Skin epidermis (tissue), 12 donors: ENCODE measurements at regions not wholly inside any gene's neighbourhood (a gene's known extent, or its start where the extent isn't known, plus 50 kb on each side); places are given as distances from the start of the nearest gene placed in this dataset.
"Not testable (repeated sequence)": the region's sequence is repeated elsewhere in the genome, so short reads cannot be mapped to it uniquely, and the experiment has no call there.

Experiments used
- H3K27ac ChIP-seq, 21 experiments: fragments of 200-600 bp; sonication (generic) in 11 of 21; one replicate each; pipeline ENCODE4 v1.5.0; 2020; ENCODE audit warnings: mild to moderate bottlenecking in 3 of 21, inconsistent platforms in 2 of 21, moderate library complexity in 2 of 21
- H3K4me3 ChIP-seq, 7 experiments: fragments of 200-600 bp; sonication (generic) in 2 of 7; one replicate each; pipeline ENCODE4 v1.5.0; 2020; ENCODE audit warnings: inconsistent platforms in 2 of 7, mild to moderate bottlenecking in 2 of 7, moderate library complexity in 1 of 7

DNA sequence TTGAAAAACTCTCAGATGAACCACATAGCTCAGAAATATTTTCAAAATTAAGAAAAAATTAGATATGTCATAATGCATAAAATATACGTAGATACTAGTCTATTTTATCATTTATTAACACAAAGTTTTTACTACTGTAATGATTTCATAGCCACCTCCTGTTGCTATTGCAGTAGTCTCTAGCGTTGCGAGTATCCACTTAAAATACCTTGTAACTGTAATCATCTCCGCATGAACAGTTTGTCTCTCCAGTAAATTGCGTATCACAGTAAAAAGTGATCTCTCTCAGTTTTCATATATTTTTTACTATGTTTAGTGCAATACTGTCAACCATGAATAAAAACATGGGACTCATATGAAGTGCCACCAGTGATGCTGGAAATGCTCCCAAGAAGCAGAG lies 417.9 kb upstream of the ZNF462 start:
- no peak overlapping the region for H3K4me3 ChIP-seq
- no peak overlapping the region for H3K27ac ChIP-seq

DNA sequence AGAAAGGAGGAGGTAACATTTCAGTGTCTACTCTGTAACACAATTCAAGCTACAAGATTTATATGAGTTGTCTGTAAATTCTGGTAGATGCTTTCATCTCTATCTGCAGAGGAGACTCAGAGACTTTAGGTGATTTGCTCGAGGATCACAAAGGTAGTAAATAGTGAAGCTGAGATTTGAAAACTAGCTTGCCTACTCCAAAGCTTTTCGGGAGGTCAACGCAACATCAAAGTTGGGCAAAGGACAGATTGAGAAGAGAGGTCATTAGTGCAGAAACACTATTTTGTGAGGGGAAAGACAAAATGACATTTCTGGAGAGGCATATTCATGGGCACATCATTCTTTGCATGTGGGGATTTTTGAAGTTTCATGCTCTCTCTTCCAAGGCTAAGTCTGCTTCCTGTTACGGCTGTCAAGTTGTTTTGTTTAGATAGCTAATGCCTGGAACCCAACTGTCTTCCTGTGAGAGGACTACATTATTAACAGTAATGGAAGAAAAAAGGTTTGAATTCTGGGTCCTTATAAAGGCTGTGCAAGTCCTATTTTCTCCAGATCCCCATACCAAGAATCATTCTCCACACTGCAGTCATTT lies 413.5 kb upstream of the ZNF462 start:
- Histone ChIP-seq H3K4me3 (no peak overlapping the region), H3K27ac (no peak overlapping the region)

DNA sequence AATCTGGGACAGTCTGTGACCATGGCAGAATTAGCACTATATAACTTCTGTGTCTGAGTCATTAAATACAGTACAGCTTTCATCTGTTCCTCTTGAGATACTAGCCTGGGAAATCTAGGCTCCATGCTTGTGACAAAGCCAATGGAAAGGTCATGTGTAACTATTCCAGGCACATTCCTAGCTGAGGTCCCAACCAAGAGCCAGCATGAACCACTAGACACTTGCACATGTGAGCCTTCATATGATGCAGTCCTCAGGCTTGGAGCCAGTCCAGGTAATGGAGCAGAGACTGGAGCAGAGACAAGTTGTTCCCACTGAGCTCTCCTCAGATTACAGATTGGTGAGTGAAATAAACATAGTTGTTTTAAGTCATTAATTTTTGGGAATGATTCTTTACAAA lies 412.4 kb upstream of the ZNF462 start:
- no peak overlapping the region for H3K27ac ChIP-seq
- H3K4me3 ChIP-seq, result no peak overlapping the region

DNA sequence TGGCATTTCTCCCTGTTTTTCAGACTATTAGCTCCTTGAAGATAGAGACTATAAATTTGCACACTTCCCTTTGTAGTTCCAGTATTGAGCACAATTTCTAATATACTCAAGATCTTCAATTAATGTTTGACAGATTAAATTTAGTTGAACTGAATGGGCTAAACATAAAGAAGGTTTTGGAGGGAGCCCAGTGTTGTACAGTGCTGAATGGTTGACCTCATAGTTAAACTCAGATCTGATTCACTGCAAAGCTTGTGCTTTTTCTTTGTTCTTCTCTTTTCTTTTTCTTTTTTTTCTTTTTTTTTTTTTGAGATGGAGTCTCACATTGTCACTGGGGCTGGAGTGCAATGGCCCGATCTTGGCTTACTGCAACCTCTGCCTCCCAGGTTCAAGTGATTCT lies 411.7 kb upstream of the ZNF462 start:
- no peak overlapping the region for H3K4me3 ChIP-seq

DNA sequence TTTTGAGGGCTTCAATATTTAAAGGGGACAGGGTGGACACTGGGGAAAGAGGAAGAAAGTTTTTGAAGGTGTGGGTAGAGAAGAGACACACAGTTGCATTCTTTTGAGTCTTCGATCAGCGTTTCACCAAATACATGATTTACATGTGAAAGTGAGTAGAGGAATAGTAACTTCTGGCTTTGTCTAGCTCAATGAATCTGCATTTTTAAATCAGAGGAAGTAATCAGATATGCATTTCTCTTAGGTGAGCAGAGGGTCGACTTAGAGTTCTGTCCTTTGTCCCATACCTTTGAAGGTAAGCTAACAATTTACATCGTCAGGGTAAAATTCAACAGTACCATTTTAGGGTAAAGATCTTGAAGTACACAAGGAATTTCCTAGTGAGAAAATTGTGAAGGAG lies 406.4 kb upstream of the ZNF462 start:
- H3K27ac ChIP-seq, result no peak overlapping the region

More for the DNA sequence above, 411.7 kb upstream of the ZNF462 start:
- H3K27ac ChIP-seq, result no peak overlapping the region

DNA sequence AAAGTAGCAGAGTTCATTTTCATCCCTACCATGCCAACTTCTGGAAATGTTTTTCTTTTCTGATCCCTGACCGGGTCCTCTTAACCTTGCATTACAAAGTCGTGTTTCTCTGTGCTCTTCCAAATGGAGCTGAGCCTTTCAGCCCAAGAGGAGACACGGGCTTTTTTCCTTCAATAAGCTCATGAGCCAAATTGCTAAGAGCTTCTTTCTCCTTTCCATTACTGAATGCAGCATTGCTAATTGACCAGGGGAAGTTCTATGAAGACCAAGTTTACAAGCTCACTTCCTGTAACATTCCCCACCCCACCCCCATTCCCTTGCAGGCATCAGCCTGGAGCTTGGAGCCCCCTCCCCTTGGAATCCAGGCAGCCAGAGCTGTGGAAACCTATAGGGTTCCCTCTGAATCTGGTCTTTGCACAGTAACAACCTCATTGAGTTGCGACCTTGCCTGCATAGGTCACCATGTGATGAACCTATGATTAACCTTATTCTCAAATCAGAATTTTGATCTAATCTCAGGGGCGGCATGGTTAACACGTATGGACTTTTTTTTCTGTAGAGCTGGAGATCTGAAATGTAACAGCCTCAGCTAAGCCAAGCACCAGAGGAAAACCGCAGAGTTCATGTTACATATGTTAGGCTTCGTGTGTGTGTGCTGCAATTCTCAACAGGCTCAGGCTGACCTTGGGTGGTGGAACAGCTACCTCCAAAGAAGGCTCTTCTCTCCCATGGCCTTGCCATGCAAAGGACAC lies 395.7 kb upstream of the ZNF462 start:
- Histone ChIP-seq H3K27ac (no peak overlapping the region), H3K4me3 (no peak overlapping the region)

More for the DNA sequence above, 406.4 kb upstream of the ZNF462 start:
- no peak overlapping the region for H3K4me3 ChIP-seq

DNA sequence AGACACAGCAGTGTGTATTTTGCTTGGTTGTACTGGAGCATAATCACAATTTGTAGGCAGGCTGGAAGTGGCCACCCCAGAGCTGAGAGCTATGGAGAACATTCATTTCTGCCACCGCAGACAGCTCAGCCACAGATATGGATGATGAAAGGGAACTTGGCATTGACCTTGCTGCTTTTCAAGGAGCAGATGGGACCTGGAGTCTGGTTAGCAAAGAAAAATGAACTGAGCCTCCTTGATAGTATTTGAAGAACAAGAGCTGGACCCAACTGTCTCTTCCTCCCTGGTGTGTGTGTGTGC lies 395.2 kb upstream of the ZNF462 start:
- no peak overlapping the region for H3K4me3 ChIP-seq
- no peak overlapping the region for H3K27ac ChIP-seq

DNA sequence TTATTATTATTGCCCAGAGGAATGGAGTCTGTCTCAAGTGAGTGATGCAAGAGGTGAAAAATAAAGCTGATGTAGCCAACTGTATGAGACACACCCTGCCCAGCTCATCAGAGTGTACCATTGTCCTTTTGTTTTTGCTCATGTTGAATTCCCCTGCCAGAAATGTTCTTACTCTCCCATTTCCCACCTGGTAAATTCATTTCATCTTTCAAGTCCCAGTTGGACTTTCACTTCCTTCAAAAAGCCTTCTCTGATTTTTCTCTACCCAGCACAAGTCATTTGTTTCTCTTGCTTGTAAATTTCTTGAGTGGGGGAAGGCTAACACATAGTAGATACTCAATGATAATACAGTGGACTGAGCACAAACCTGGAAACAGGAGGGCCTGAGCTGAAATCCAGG lies 394.5 kb upstream of the ZNF462 start:
- H3K4me3 ChIP-seq, result no peak overlapping the region
- no peak overlapping the region for H3K27ac ChIP-seq

DNA sequence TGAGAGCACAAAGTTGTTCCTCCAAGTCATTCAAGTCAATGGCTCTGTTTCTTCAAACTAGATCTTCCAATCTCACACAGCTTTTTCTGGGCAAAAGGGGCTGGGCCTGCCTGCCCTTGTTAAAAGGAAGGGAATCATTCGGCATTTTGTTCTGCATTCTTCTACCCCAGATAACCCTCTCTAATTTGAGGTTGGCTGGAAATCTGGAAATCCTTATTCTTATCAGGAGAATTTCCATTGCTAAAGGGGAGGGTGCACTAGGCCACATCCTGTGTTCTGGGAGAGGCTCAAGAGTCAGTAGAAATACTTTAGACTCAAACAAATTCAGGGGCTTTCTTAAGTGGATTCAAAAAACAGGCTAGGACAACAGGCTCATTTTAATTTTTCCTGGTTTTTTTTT lies 384.7 kb upstream of the ZNF462 start:
- H3K27ac ChIP-seq, result no peak overlapping the region

DNA sequence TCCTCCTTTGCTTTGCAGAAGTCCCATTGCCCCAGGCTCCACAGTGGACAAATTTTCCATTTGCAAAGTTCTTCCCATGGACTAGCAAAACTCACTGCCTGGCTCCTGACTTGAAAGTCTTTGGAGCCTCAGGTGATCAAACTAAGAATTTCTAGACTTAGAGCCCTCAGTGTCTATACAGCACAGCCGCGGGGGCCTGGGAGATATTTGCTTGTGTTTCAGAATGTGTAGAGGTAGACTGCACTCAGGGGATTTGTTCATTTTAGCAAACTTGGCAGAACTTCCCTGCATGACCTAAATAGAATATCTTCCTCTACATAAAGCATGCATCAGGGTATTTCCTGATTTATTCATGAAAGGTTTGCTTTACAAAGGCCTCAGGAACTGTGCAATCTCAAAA lies 384.2 kb upstream of the ZNF462 start:
- no peak overlapping the region for H3K4me3 ChIP-seq
- no peak overlapping the region for H3K27ac ChIP-seq

More for the DNA sequence above, 384.7 kb upstream of the ZNF462 start:
- H3K4me3 ChIP-seq, result no peak overlapping the region

DNA sequence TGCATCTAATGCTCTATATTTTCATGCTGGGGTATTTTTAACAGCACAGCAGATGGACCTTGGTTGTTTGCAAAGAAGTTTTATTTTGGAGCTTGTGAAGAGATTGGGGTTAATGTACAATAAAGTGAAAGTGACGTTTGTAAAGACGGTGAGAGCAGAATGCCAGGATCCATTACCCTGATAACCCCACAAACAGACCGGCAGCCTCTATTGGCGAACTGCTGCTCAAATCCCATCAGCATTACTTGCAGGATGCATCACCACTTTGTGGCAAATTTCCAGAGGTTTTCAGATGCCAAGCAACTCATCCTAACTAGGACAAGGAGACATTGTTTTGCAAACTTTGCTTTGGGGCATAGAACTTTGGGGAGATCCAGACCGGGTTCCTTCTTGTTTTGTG lies 383.3 kb upstream of the ZNF462 start:
- no peak overlapping the region for H3K4me3 ChIP-seq
- H3K27ac ChIP-seq, result no peak overlapping the region

DNA sequence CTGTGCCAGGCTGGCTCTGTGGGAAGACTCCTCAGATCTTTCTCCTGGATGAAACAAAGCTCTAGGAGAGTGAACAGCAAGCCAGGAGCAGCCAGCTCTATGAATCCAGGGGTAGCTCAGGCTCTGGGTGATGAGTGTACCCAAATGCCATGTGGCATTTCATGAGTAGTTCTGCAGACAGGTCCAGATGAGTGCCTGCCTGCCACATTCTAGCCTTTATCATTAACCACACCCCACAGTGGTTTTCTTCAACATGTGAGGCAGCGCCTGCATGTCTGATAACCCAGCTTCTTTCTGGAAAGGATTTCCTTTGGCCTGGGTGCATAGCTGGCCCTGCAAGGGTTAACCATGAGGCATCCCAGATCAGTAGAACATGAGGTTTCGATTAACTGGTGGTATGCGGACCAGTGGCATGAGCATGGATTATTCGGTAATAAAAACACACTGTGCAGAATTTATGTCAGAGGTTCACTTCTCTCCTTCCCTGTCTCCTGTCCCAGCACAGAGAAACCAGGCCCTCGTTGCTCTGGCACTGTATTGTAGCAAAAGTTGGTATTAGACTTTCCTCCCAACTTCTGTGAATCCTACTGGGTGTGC lies 381.9 kb upstream of the ZNF462 start:
- Histone ChIP-seq H3K4me3 (no peak overlapping the region), H3K27ac (no peak overlapping the region)

DNA sequence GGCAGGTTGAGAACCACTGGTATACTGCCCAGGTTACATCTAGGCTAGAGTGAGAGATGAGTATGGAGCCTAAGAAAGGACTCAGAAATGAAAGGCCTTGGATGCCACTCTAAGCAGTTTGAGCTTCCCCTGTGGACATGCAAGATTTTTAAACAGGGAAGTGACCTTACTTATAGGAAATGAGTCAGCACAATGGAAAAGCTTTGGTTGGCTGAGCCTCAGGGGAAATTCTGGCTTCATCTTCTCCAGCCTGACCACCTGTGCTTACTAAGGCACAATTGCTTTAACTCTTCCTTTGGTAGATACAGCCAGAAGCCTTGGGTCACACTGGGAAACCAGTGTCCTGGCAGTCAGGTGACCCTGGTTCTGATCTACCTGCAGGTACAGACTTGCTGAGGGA lies 380.2 kb upstream of the ZNF462 start:
- H3K27ac ChIP-seq, result no peak overlapping the region
- H3K4me3 ChIP-seq, result no peak overlapping the region

DNA sequence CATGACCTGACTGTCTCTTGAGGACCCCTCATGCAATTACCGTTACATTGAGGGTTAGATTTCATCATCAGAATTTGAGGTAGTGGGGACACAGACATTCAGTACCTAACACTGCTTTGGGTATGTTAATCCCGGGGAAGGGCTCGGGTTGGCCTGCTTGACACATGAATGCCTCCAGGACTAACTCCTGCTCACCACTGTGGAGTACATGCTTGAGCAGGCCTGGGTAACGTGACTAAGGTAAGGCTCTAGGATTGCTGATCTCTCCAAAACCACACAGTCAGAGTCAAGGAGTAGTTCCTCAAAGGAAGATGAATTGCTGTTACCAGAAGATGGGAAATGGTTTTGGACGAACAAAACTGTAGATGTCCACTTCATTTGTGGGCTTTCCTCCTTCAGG lies 376.3 kb upstream of the ZNF462 start:
- H3K4me3 ChIP-seq, result no peak overlapping the region
- no peak overlapping the region for H3K27ac ChIP-seq

DNA sequence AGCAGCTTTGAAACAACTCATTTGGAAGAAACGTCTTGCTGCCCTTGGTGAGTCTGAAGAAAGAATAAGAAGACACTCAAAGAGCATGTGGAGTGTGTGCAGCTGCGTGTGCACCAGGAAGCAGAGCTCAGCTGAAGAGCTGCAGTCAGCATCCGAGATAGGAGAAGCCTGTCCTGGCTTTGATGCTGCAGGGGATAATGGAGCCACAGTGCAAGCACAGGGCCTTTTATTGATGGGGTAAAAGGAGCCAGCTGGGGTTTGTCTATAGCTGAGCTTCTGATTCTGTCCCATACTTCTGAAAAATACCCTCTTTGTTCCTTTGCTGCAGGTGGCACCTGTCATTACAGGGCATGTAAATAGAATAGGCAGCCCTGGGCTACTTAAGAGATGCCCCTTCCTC lies 375.7 kb upstream of the ZNF462 start:
- Histone ChIP-seq H3K27ac (no peak overlapping the region), H3K4me3 (no peak overlapping the region)

DNA sequence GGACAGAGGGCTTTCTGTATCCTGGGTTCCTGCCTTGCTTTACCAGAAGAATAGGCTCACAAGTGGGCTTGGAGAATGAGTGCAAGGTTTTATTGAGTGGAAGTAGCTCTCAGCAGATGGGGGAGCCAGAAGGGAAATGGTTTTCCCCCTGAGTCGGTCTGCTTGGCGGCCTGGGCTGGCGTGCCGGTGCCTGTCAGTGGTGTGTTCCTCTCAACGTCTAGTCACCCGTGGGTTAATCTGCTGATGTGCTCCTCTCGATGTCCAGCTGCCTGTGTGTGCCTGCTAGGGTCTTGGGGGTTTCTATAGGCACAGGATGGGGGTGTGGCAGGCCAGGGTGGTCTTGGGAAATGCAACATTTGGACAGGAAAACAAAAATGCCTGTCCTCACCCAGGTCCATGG lies 370.8 kb upstream of the ZNF462 start:
- not testable (repeated sequence) for H3K27ac ChIP-seq

DNA sequence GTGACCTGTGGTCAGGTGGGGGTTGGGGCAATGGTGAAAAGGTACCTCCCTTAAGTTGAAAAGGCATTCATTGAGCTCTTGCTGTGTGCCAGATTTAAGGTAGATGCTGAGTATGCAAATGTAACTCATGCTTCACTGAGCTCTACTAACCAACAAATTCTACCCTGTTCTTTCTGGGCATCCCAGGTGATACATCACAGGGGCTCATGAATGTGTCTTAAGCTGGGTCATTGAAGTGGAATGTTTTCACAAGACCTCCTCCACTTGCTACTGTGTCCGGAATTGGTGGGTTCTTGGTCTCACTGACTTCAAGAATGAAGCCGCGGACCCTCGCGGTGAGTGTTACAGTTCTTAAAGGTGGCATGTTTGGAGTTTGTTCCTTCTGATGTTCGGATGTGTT lies 362.8 kb upstream of the ZNF462 start:
- no peak overlapping the region for H3K4me3 ChIP-seq
- H3K27ac ChIP-seq, result no peak overlapping the region

More for the DNA sequence above, 370.8 kb upstream of the ZNF462 start:
- not testable (repeated sequence) for H3K4me3 ChIP-seq

DNA sequence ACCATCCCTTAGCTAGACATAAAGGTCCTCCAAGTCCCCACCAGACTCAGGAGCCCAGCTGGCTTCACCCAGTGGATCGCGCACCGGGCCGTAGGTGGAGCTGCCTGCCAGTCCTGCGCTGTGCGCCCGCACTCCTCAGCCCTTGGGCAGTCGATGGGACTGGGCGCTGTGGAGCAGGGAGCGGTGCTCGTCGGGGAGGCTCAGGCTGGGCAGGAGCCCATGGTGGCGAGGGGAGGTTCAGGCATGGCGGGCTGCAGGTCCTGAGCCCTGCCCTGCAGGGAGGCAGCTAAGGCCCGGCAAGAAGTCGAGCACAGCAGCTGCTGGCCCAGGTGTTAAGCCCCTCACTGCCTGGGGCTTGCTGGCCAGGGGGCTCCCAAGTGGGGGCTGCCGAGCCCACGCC lies 361.8 kb upstream of the ZNF462 start:
- H3K27ac ChIP-seq, H3K4me3 ChIP-seq: not testable (repeated sequence)

DNA sequence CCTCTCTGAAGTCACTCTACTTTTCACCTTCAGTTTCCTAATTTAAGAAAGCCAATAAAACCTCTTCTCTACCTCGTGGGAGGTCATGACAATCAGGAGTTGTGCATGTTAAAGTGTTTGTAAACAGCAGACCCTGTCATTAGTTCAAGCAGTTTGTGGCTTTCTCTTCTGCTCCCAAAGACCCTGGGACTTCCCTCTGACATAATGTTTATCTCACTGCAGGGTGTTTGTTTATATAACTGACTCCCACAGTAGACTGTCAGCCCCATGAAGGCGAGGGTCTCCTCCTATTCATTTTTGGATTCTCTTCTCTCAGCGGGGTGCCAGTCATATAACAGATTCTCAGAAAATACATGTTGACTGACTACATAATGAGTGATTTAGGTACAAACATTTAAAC lies 360.0 kb upstream of the ZNF462 start:
- Histone ChIP-seq H3K4me3 (no peak overlapping the region), H3K27ac (no peak overlapping the region)

DNA sequence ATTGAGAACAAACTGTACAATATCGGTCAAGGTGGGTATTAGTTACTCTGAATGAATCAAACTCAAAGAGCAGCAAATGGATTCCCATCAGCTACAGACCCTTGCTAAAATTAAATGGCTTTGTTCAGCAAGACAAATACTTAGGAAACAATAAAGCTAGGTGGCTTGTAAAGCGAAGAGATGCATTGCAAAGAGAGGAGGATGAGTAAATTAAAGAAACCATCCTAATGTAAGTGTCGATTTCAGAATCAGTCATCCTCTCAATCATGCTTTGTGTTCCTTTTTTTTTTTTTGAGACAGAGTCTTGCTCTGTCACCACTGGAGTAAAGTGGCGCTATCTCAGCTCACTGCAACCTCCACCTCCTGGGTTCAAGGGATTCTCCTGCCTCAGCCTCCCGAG lies 359.2 kb upstream of the ZNF462 start:
- H3K4me3 ChIP-seq, result no peak overlapping the region

DNA sequence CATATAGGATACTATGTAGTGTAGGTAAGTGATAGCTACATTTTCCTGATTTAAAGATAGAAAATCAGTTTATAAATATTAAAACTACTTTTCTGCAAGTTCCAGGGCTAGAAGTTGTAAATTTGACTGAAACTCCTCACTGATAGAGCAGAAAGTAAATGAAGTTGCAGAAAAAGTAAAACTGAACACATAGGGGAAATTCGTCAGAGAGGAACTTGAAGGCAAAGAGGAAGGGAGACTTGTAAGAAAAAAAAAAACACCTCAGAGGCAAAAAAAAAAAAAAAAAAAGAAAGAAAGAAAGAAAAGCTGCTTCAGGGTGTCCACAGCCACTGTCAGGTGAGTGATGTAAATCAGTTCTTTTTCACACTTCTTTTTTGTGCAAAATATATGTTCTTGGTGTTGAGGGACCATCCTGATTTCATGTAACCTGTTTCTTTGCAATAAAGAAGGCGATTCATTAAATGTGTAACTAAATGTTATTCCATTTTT lies 336.2 kb upstream of the ZNF462 start:
- Histone ChIP-seq H3K27ac (no peak overlapping the region), H3K4me3 (no peak overlapping the region)

More for the DNA sequence above, 359.2 kb upstream of the ZNF462 start:
- H3K27ac ChIP-seq, result no peak overlapping the region
